Osteoblast (primary cell): ENCODE measurements at regions not wholly inside any gene's neighbourhood (a gene's known extent, or its start where the extent isn't known, plus 50 kb on each side); places are given as distances from the start of the nearest gene placed in this dataset.

Experiments used
- DNase-seq: peaks from one replicate; pipeline ENCODE4 v3.0.0; 2011; ENCODE audit warnings: low spot score, mixed read lengths; ENCODE audit not compliant: insufficient read length; ENCODE audit errors: missing footprints
- H2AFZ ChIP-seq: 2 replicates; pipeline ENCODE4 v1.6.0; 2011; ENCODE audit warnings: mild to moderate bottlenecking, low read length
- H3K27ac ChIP-seq: 2 replicates; pipeline ENCODE4 v1.5.1; 2011; ENCODE audit warnings: mild to moderate bottlenecking, low read depth, low read length, moderate library complexity
- H3K27me3 ChIP-seq: 2 replicates; pipeline ENCODE4 v1.6.0; 2012; ENCODE audit warnings: mild to moderate bottlenecking, control low read depth, inconsistent platforms, low read length, moderate library complexity; ENCODE audit not compliant: insufficient read depth
- H3K36me3 ChIP-seq: 2 replicates; pipeline ENCODE4 v1.5.1; 2011; ENCODE audit warnings: mild to moderate bottlenecking, low read length, control low read depth, moderate library complexity; ENCODE audit not compliant: insufficient read depth
- H3K4me1 ChIP-seq: 2 replicates; pipeline ENCODE4 v1.5.1; 2011; ENCODE audit warnings: mild to moderate bottlenecking, low read length, control low read depth, moderate library complexity; ENCODE audit not compliant: insufficient read depth
- H3K4me2 ChIP-seq: 2 replicates; pipeline ENCODE4 v1.6.0; 2011; ENCODE audit warnings: mild to moderate bottlenecking, low read length; ENCODE audit not compliant: insufficient read depth
- H3K4me3 ChIP-seq: fragments of 200-600 bp; sonication (generic); 3 replicates; pipeline ENCODE4 v1.5.1; 2012; ENCODE audit warnings: mild to moderate bottlenecking, low read length, inconsistent platforms; ENCODE audit not compliant: insufficient read depth
- H3K79me2 ChIP-seq: 2 replicates; pipeline ENCODE4 v1.6.0; 2012; ENCODE audit warnings: mild to moderate bottlenecking, low read length, control low read depth, inconsistent platforms; ENCODE audit not compliant: insufficient read depth
- H3K9me3 ChIP-seq: 2 replicates; pipeline ENCODE4 v1.5.1; 2011; ENCODE audit warnings: low read depth, low read length, control low read depth
- H4K20me1 ChIP-seq: 2 replicates; pipeline ENCODE4 v1.6.0; 2012; ENCODE audit warnings: mild to moderate bottlenecking, low read length, control low read depth; ENCODE audit not compliant: insufficient read depth
- CTCF ChIP-seq: IDR thresholded peaks from 2 replicates; pipeline ENCODE4 v1.5.1; 2011; ENCODE audit warnings: mild to moderate bottlenecking, low read depth, low read length, moderate library complexity; ENCODE audit errors: extremely low read depth

DNA sequence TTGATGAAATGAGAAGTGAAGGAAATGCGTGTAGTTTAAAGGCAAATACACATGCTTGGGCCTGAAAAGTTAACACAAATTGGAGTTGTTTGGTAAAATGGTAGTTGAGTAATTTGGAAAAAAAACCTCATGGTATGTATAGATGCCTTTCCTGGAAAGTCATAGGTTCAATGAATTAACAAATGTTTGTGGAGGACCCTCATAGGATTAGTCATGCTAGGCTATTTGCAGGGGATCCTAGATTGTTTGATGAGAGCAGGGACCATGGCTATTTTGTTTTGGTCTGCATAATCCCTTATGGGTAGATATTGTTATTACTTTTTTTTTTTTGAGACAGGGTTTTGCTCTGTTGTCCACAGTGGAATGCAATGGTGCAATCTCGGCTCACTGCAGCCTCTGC, 93.5 kb upstream of the NR3C1 start:
- no peaks in the 10 kb centered on the region for H3K9me3 ChIP-seq
- peaks cover 28% of the 10 kb centered on the region for H3K4me1 ChIP-seq
- no peaks in the 10 kb centered on the region for H3K79me2 ChIP-seq
- no peak overlapping the region for H3K27ac ChIP-seq
- H4K20me1 ChIP-seq, result no peaks in the 10 kb centered on the region
- H3K36me3 ChIP-seq, result no peaks in the 10 kb centered on the region
- DNase-seq, result no peak
- no peak for TF ChIP-seq CTCF
- no peak overlapping the region for H3K4me3 ChIP-seq
- H3K4me2 ChIP-seq, result no peak overlapping the region
- no peak overlapping the region for H2AFZ ChIP-seq
- no peaks in the 10 kb centered on the region for H3K27me3 ChIP-seq

GRCh38 chr5:143495821-143496275, 92.4 kb upstream of the NR3C1 start:
- no peak for TF ChIP-seq CTCF
- Histone ChIP-seq H3K4me3 (peak overlapping the region; percentile 15), H3K36me3 (no peaks in the 10 kb centered on the region), H3K4me2 (peak overlapping the region; percentile 77), H3K9me3 (no peaks in the 10 kb centered on the region), H3K4me1 (peaks cover 28% of the 10 kb centered on the region), H3K27me3 (no peaks in the 10 kb centered on the region), H3K79me2 (no peaks in the 10 kb centered on the region), H4K20me1 (no peaks in the 10 kb centered on the region), H2AFZ (peak overlapping the region; percentile 61), H3K27ac (peak overlapping the region; percentile 40)
- DNase-seq, result no peak

DNA sequence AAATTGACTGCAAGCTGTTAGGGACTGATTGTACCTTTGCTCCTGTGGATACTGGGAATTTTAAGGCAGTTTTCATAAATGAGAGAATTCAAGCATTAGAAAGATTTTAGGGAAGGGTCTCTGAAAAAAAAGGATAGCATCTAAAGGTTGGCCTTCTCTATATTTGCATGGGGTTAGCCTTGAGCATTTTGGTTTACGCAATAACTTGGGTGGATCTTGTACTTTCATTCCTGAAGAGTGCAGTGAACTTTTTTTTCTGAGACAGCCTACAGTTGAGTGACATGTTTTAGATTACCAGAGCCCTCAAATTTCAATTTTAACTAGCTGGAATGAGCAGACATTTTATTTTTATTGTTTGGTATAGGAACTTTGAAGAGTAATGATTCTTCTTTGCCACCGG, 91.6 kb upstream of the NR3C1 start:
- no peaks in the 10 kb centered on the region for H3K79me2 ChIP-seq
- no peak overlapping the region for H3K27ac ChIP-seq
- H3K36me3 ChIP-seq, result no peaks in the 10 kb centered on the region
- H3K4me1 ChIP-seq, result peaks cover 28% of the 10 kb centered on the region
- no peak for DNase-seq
- no peak overlapping the region for H3K4me3 ChIP-seq
- no peaks in the 10 kb centered on the region for H3K9me3 ChIP-seq
- H4K20me1 ChIP-seq, result no peaks in the 10 kb centered on the region
- H2AFZ ChIP-seq, result no peak overlapping the region
- no peak for TF ChIP-seq CTCF
- no peaks in the 10 kb centered on the region for H3K27me3 ChIP-seq
- peak overlapping the region; percentile 77 for H3K4me2 ChIP-seq

DNA sequence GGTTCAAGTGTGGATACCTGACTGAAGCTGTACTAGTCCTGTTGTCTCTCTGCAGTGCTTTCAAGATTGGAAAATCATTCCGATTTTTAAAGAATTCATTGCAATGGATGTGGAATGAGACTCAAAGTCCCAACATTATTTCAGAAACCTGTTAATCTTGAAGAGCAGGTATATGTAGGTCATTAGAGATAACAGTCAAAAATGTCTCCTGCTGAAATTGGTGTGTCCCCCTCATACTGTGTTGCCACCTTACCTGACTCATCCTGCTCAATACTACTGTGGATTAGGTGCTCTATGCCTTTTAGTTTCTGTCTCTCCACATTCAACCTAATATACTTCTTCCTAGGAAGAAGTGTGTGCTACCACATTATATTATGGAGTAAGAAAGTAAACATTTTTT, 91.1 kb upstream of the NR3C1 start:
- Histone ChIP-seq H3K4me1 (peaks cover 28% of the 10 kb centered on the region), H3K79me2 (no peaks in the 10 kb centered on the region), H2AFZ (no peak overlapping the region), H3K4me2 (no peak overlapping the region), H3K27me3 (no peaks in the 10 kb centered on the region), H3K9me3 (no peaks in the 10 kb centered on the region), H3K4me3 (no peak overlapping the region), H3K36me3 (no peaks in the 10 kb centered on the region), H3K27ac (peak overlapping the region; percentile 52), H4K20me1 (no peaks in the 10 kb centered on the region)
- TF ChIP-seq CTCF, result no peak
- no peak for DNase-seq
